Testis (tissue), 2 donors: ENCODE measurements at regions not wholly inside any gene's neighbourhood (a gene's known extent, or its start where the extent isn't known, plus 50 kb on each side); places are given as distances from the start of the nearest gene placed in this dataset.

Experiments
- DNase-seq: peaks from one replicate; pipeline ENCODE4 v3.0.0-alpha.2; 2019
- H3K27ac ChIP-seq, 2 donors: fragments of 200-600 bp; sonication (generic); one replicate each; pipeline ENCODE4 v1.5.1; 2019
- H3K27me3 ChIP-seq: fragments of 200-600 bp; sonication (generic); one replicate; pipeline ENCODE4 v1.5.1; 2019
- H3K36me3 ChIP-seq: fragments of 200-600 bp; sonication (generic); one replicate; pipeline ENCODE4 v1.5.1; 2017; ENCODE audit warnings: low read depth; ENCODE audit errors: missing control alignments
- H3K4me1 ChIP-seq: fragments of 200-600 bp; sonication (generic); one replicate; pipeline ENCODE4 v1.5.1; 2019
- H3K4me3 ChIP-seq, 2 donors: fragments of 200-600 bp; sonication (generic); one replicate each; pipeline ENCODE4 v1.5.1; 2017 to 2019
- H3K9me3 ChIP-seq: fragments of 200-600 bp; sonication (generic); one replicate; pipeline ENCODE4 v1.5.1; 2017
- CTCF ChIP-seq, 3 experiments: fragments of 450-650 bp in 2 of 3; fragments of 200-600 bp in 1 of 3; sonication (generic) in 1 of 3; IDR thresholded peaks; one replicate each; pipeline ENCODE4 v1.5.1; 2016 to 2019; ENCODE audit warnings: antibody characterized with exemption in 3 of 3, mild to moderate bottlenecking in 2 of 3, moderate library complexity in 1 of 3
- POLR2A ChIP-seq: fragments of 450-650 bp; IDR thresholded peaks from one replicate; pipeline ENCODE4 v1.6.1; 2017; ENCODE audit warnings: antibody characterized with exemption, mild to moderate bottlenecking, moderate library complexity
- WGBS, 2 donors: methylation state at CpG; one replicate each; pipeline ENCODE4 v1.1.5; 2018; 5-methylcytosine and 5-hydroxymethylcytosine counted together
- intact Hi-C: fragments of 100-400 bp; cut with DNase I; formaldehyde crosslinking; loops from one replicate; pipeline ENCODE4 v1.15.1; 2023; ENCODE audit warnings: low total_unique reads

GRCh38 chr3:68055215-68055614 lies 400.8 kb upstream of the SUCLG2 start:
- Histone ChIP-seq H3K27me3 (no peaks in the 10 kb centered on the region), H3K4me1 (no peaks in the 10 kb centered on the region), H3K27ac (no peak overlapping the region), H3K36me3 (no peaks in the 10 kb centered on the region), H3K9me3 (no peaks in the 10 kb centered on the region), H3K4me3 (no peak overlapping the region)
- intact Hi-C loops: no loop called here
- DNase-seq: no peak
- TF ChIP-seq CTCF (IDR thresholded peaks at IDR 0.05): no peak
- 83 to 92% methylated on average over 4 of the region's 4 CpGs for WGBS, 2 donors

- intact Hi-C loops: no loop called here
These were observed 395.4 kb upstream of the SUCLG2 start for GRCh38 chr3:68049776-68050175.

GRCh38 chr3:68045976-68046375 lies 391.6 kb upstream of the SUCLG2 start:
- H3K4me1 ChIP-seq: no peaks in the 10 kb centered on the region
- intact Hi-C loops: no loop called here

More at GRCh38 chr3:68049776-68050175, 395.4 kb upstream of the SUCLG2 start:
- DNase-seq: no peak
- no peak overlapping the region for H3K27ac ChIP-seq
- no peaks in the 10 kb centered on the region for H3K4me1 ChIP-seq
- no peaks in the 10 kb centered on the region for H3K36me3 ChIP-seq
- no peak for TF ChIP-seq CTCF (IDR thresholded peaks at IDR 0.05)
- TF ChIP-seq POLR2A: no peak
- H3K27me3 ChIP-seq: no peaks in the 10 kb centered on the region
- 62 to 66% methylated on average over 3 of the region's 3 CpGs for WGBS, 2 donors
- no peak overlapping the region for H3K4me3 ChIP-seq
- no peaks in the 10 kb centered on the region for H3K9me3 ChIP-seq

GRCh38 chr3:68033867-68034266 lies 379.5 kb upstream of the SUCLG2 start:
- H3K36me3 ChIP-seq: no peaks in the 10 kb centered on the region
- H3K4me3 ChIP-seq: no peak overlapping the region
- H3K27me3 ChIP-seq: no peaks in the 10 kb centered on the region
- WGBS, 2 donors: 92 to 94% methylated on average over 2 of the region's 2 CpGs
- no peaks in the 10 kb centered on the region for H3K9me3 ChIP-seq
- TF ChIP-seq CTCF (IDR thresholded peaks at IDR 0.05) (no peak), POLR2A (no peak)
- no peak for DNase-seq
- H3K27ac ChIP-seq: no peak overlapping the region
- no peaks in the 10 kb centered on the region for H3K4me1 ChIP-seq
- intact Hi-C loops: no loop called here

More at GRCh38 chr3:68045976-68046375, 391.6 kb upstream of the SUCLG2 start:
- no peak for DNase-seq
- no peaks in the 10 kb centered on the region for H3K27me3 ChIP-seq
- no peak for TF ChIP-seq POLR2A
- TF ChIP-seq CTCF (IDR thresholded peaks at IDR 0.05): no peak
- H3K9me3 ChIP-seq: no peaks in the 10 kb centered on the region
- no peak overlapping the region for H3K27ac ChIP-seq
- WGBS, 2 donors: 59 to 61% methylated on average over 3 of the region's 3 CpGs
- H3K36me3 ChIP-seq: no peaks in the 10 kb centered on the region
- H3K4me3 ChIP-seq: no peak overlapping the region

- Histone ChIP-seq H3K4me1 (no peaks in the 10 kb centered on the region), H3K4me3 (no peak overlapping the region), H3K36me3 (no peaks in the 10 kb centered on the region), H3K9me3 (no peaks in the 10 kb centered on the region), H3K27me3 (no peaks in the 10 kb centered on the region), H3K27ac (no peak overlapping the region)
- TF ChIP-seq POLR2A (no peak), CTCF (IDR thresholded peaks at IDR 0.05) (no peak)
- no peak for DNase-seq
- intact Hi-C loops: no loop called here
These were observed 377.8 kb upstream of the SUCLG2 start for GRCh38 chr3:68032209-68032608.
